Activated CD8-positive, alpha-beta memory T cell treated with anti-CD3 and anti-CD28 coated beads for 24 hours (primary cell): ENCODE measurements at regions not wholly inside any gene's neighbourhood (a gene's known extent, or its start where the extent isn't known, plus 50 kb on each side); places are given as distances from the start of the nearest gene placed in this dataset.

Experiments
- DNase-seq: peaks from one replicate; pipeline ENCODE4 v3.0.0-alpha.2; 2020

DNA sequence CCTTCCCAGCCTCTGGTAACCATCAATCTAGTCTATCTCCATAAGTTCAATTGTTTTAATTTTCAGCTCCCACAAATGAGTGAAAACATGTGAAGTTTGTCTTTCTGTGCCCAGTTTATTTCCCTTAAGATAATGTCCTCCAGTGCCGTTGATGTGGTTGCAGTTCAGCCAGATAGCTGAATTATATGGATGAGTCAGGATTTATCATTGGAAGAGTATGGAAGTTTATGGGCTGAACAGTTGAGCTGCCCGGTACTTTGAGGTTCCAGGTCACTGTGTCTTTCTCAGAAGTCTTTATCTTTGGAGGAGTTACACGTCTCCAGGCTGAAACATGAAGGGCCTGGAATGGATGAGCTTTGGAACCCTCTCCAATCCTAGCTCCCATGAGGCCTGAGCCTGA, 120.1 kb downstream of the ASCL4 start:
- no peak for DNase-seq

- DNase-seq = no peak
Observed at GRCh38 chr12:107895966-107896365, 121.5 kb downstream of the ASCL4 start.

DNA sequence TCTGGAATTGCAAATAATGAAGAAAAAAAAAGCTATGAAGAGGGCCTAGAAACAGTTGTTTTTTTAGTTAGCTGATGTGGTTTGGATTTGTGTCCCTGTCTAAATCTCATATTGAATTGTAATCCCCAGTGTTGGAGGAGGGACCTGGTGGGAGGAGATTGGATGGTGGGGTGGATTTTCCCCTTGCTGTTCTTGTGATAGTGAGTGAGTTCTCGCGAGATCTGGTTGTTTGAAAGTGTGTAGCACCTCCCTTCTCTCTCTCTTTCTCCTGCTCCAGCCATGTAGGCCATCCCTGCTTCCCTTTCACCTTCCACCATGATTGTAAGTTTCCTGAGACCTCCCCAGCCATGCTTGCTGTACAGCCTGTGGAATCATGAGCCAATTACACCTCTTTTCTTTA, 126.1 kb downstream of the ASCL4 start:
- DNase-seq = no peak

DNA sequence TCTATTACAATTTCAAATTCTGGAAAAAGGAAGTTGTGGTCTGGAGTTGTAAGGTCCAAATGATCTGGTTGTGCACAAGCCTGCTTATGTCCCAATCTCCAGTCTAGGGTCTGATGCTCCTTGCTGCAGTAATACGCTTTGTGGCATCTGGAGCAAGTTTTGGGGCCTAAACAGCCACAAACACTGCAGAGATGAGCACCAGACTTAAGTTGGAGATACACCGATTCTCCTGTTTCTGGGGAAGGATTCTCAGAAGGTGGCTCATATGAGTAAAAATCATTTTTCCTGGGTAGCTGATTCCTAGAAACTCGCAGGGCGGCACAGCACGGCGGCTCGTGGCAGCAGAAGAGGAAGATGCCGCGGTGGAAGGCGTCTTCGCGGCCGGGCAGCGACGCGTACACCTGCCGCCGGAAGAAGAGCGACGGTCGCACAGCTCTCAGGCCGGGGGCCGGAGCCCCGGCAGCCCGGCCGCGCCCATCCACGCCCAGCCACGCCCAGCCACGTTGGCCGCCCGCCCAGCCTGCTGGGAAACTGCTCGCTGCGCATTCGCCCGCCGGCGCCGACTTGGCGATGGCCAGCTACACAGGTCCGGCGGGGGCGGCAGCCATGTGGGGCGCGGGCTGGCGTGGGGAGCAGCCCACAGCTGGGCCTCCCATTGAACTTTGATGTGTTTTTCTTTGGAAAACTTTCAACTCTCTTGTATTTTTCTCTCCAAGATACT, 129.0 kb downstream of the ASCL4 start:
- DNase-seq = peak; percentile 65

GRCh38 chr12:107906707-107907106, 132.2 kb downstream of the ASCL4 start:
- no peak for DNase-seq

DNA sequence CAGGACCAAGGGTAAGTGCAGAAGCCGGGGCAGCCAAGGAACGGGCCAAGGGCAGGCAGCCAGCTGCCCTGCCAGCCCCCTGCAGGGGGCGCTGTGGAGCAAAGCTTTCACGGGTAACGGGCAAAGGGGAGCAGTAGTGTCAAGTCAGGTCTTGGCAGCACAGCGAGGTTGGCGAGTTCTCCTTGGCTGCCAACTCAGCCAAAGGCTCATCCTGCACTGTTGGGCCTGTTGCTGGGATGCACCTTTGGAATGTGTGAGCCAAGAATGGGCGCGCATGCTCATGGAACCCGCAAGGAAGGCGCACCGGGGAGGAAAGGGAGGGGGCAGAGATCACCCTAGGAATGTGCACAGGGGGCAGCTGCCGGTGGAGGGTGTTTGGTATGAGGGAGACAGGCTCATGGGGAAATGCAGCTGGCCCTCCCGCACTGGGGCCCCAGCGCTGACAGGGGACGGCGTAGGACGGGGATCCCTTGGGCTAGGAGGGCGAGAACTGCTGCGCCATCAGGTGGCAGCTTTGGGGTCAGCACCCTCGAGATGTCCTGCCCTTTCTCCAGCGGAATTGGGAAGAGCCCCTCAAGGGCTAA, 138.0 kb downstream of the ASCL4 start:
- peak; percentile 84 for DNase-seq

GRCh38 chr12:107914460-107914977, 140.0 kb downstream of the ASCL4 start:
- no peak for DNase-seq

- no peak for DNase-seq
Observed at GRCh38 chr12:107917912-107918800, 143.7 kb downstream of the ASCL4 start.

DNA sequence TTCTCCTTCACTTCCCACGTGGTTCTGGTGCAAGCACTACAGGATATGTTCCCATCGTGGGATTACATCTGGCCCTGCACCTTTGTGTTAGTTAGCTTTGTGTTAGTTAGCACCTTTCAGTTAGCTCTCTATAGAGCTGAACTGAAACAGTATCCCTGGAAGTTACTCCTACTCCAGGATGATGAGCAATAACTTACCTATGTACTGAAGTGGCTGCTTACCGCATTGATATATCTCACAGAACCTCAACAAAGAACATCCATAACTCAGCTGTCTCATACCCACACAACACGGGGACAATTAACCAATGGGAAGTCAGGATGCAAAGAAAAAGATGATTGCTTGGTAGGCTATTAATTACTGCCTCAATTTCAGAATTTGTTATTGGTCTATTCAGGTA, 146.6 kb downstream of the ASCL4 start:
- no peak for DNase-seq

GRCh38 chr12:107925125-107925524, 150.6 kb downstream of the ASCL4 start:
- DNase-seq = no peak

DNA sequence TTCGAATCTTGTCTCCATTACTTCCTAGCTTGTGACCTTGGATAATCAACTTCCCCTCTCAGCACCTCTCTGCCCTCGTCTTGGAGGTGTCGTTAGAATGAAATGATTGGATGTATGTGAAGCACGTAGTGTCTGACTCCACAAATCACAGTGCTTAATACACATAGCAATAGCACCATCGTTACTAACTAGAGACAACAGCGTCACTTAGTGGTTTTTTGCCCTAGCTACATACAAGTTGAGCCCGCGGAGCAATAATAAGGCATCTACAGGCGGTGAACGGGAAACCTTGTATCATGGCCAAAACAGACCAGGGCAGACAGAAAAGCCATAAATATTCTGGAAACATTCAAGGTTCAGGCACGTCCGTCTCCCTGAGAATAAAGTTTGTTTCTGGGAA, 154.9 kb downstream of the ASCL4 start:
- DNase-seq = no peak

- DNase-seq = no peak
Observed at GRCh38 chr12:107931761-107932160, 157.3 kb downstream of the ASCL4 start.

DNA sequence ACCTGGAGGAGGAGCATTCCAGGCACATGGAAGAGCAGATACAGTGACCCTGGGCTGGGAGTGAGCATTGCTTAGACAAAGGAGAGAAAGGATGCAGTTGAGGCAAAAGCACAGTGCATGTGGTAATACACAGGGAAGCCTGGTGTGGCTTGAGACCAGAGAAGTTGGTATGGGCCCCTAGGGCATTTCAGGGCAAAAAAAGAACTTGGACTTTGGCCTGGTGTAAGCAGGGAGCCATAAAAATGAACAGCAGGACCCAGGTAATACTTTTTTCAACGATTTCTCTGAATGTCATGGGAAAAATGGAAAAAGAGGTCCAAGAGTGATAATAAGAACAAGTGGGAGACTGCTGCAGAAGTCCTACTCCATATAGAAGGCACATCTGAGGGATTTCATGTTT, 163.9 kb downstream of the ASCL4 start:
- no peak for DNase-seq

GRCh38 chr12:107948391-107948945, 174.0 kb downstream of the ASCL4 start:
- no peak for DNase-seq

- no peak for DNase-seq
Observed at GRCh38 chr12:107951024-107951423, 176.5 kb downstream of the ASCL4 start.

- no peak for DNase-seq
Observed at GRCh38 chr12:107955966-107956643, 173.0 kb upstream of the WSCD2 start.

DNA sequence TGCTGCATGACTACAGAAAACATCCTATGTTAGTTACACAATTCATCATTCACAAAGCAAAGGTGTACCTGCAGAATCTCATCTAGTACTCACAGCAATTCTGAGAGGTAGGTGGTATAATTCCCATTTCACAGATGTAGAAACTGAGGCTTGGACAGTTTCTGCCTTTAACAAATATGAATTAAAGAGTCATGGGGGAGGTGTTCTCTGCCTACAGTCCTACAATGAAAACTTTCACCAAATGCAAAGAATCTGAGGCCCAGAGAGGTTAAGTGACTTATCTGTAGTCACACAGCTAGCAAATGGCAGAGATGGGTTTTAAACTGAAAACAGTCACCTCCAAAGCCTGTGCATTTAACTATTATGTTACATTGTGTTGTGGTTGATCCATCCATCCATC, 171.6 kb upstream of the WSCD2 start:
- no peak for DNase-seq

DNA sequence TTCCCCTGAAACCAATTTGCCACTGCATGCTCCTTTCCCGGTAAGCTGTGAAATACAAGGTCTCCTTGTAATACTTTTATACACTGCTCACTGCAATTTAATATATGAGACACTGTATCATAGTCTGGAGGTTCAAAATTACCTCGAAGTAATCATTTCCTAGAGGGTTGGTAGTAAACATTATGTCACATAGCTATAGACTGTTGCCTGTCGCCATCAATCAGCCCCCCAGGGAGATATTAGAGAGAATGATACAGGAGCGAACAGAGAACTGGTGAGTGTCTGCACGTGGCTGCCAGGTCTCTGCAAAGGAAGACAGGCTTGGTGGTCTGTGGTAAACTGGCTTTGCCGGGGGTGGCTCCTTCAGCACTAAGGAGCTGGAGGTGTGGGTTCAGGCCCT, 165.5 kb upstream of the WSCD2 start:
- no peak for DNase-seq

GRCh38 chr12:107967170-107967569, 161.9 kb upstream of the WSCD2 start:
- DNase-seq = no peak

GRCh38 chr12:107973950-107974349, 155.1 kb upstream of the WSCD2 start:
- no peak for DNase-seq

DNA sequence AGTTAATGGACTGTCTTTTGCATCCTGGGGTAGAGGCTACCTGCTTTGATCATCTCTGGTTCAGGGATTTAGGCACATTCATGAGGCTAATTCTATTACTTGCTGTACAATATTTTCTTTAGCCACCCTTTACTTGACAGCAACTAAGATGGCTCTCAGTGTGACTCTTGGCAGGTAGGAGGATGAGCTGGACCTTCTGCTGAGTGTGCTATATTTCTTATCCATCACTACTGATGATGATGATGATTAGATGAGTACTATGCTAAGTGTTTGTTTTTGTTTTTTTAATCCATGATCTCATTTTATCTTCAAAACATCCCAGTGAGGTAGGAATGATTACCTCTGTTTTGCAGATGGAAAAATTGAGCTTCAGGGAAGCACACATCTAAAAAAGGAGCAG, 152.8 kb upstream of the WSCD2 start:
- DNase-seq = no peak

DNA sequence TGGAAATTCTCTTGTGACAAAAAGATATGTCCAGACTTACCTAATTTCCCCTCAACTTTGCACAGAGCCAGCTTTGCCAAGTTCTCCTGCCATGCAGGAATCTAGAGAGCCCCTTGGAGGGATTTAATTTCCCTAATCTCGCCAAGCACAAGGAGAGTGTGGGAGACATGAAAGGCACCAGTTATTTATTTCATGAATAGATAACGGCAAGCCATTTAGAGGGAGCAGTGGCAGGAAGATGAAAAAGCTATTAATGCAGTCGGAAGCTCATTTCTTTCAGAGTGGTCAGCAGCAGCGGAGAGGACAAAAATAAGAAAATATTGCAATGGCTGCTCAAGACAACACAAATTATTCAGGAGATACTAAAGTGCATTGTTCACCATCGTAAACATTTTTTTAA, 150.9 kb upstream of the WSCD2 start:
- no peak for DNase-seq

- DNase-seq = no peak
Observed at GRCh38 chr12:107978641-107979040, 150.4 kb upstream of the WSCD2 start.
